ENCODE measurements at regions not wholly inside any gene's neighbourhood (a gene's known extent, or its start where the extent isn't known, plus 50 kb on each side); places are given as distances from the start of the nearest gene placed in this dataset.

DNA sequence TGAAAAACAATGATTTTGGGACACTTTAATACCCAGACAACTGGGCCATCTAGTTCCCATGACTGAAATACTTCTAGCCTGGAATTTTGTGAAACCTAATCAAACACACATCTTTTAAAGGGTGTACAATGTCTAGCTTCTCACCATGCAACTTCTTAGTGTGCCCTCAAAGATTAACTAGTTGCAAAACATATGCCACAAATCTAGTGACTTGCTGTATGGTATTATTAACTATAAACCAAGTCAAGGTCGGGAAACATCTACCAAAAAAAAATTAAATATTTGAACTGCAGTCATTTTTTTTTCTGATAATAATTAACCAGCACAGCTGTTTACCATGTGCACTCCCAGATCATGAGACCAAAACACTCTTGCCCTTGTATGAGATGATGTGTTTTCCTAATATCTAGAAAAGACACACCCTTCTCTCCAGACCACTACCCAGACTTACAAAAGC is 171.8 kb upstream of the FOXN3 start:
- TF ChIP-seq CTCF (conservative IDR thresholded peaks at IDR 0.05): no peak
- no peak for TF ChIP-seq EZH2 (IDR thresholded peaks at IDR 0.05; ENCODE audit: low read depth)
